PC-9 (cell line): ENCODE measurements at regions not wholly inside any gene's neighbourhood (a gene's known extent, or its start where the extent isn't known, plus 50 kb on each side); places are given as distances from the start of the nearest gene placed in this dataset.

ENCODE experiments used
- CTCF ChIP-seq: fragments of 200-600 bp; sonication (generic); conservative IDR thresholded peaks from 2 replicates; pipeline ENCODE4 v1.6.1; 2017; ENCODE audit warnings: mixed run types, antibody characterized with exemption, mild to moderate bottlenecking, moderate library complexity
- EZH2 ChIP-seq: fragments of 200-600 bp; sonication (generic); IDR thresholded peaks from 2 replicates; pipeline ENCODE4 v1.8.0; 2017; ENCODE audit warnings: antibody characterized with exemption, low read depth

DNA sequence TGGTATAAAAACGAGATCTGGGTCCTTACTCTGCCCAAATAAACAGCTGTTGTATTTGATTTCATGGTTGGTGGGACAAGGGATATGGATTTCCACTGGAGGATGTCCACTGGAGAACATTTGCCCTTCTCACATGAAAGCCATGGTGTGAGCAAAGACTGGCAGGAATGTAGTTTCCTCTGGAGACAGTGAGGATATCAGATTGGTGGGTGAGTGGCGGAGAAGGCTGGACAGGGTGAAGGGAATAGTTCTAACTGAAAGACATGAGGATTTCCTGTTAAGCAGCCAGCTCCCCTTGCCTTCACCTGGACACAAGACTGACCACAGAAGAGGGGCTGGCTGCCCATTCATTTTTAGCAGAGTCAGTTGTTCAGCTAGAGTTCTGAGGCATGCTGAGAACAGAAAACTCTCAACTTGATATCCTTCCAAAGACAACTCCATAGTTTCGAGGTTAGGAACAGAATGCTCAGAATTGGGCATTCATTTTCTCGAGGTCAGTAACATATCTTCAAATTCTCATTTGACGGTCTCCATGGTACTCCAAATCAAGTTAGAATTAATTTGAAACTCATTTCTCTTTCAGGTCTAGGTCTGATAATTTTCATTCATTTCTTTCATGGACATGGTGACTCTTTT is 365.7 kb downstream of the LRIG3 start:
- TF ChIP-seq CTCF (no peak), EZH2 (no peak)
